ENCODE measurements at regions not wholly inside any gene's neighbourhood (a gene's known extent, or its start where the extent isn't known, plus 50 kb on each side); places are given as distances from the start of the nearest gene placed in this dataset.

GRCh38 chr14:104376202-104377140, 203.1 kb upstream of the C14orf180 start:
- Histone ChIP-seq H3K27ac (no peak overlapping the region), H3K27me3 (peaks cover 0 to 42% of the 10 kb centered on the region in 2 donors), H3K4me3 (no peak overlapping the region), H3K4me1 (no peaks in the 10 kb centered on the region), H3K36me3 (no peaks in the 10 kb centered on the region), H3K9me3 (peaks cover 0 to 18% (median 0%) of the 10 kb centered on the region in 3 donors)
- TF ChIP-seq, protein P1, sequence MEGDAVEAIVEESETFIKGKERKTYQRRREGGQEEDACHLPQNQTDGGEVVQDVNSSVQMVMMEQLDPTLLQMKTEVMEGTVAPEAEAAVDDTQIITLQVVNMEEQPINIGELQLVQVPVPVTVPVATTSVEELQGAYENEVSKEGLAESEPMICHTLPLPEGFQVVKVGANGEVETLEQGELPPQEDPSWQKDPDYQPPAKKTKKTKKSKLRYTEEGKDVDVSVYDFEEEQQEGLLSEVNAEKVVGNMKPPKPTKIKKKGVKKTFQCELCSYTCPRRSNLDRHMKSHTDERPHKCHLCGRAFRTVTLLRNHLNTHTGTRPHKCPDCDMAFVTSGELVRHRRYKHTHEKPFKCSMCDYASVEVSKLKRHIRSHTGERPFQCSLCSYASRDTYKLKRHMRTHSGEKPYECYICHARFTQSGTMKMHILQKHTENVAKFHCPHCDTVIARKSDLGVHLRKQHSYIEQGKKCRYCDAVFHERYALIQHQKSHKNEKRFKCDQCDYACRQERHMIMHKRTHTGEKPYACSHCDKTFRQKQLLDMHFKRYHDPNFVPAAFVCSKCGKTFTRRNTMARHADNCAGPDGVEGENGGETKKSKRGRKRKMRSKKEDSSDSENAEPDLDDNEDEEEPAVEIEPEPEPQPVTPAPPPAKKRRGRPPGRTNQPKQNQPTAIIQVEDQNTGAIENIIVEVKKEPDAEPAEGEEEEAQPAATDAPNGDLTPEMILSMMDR (IDR thresholded peaks at IDR 0.05): no peak
- DNase-seq: no peak
- intact Hi-C loops (cut with DNase I; ENCODE audit: low total_unique reads): no loop called here

- no peaks in the 10 kb centered on the region for H3K36me3 ChIP-seq
- DNase-seq: no peak
- no peaks in the 10 kb centered on the region for H3K4me1 ChIP-seq
- H3K27me3 ChIP-seq: peaks cover 0 to 38% of the 10 kb centered on the region in 2 donors
- peaks cover 0 to 14% (median 0%) of the 10 kb centered on the region in 3 donors for H3K9me3 ChIP-seq
- H3K27ac ChIP-seq: no peak overlapping the region
- H3K4me3 ChIP-seq: no peak overlapping the region
- intact Hi-C loops (cut with DNase I; ENCODE audit: low total_unique reads): no loop called here
- TF ChIP-seq, protein P1 (IDR thresholded peaks at IDR 0.05): no peak
These were observed 202.3 kb upstream of the C14orf180 start for GRCh38 chr14:104377256-104377655.

DNA sequence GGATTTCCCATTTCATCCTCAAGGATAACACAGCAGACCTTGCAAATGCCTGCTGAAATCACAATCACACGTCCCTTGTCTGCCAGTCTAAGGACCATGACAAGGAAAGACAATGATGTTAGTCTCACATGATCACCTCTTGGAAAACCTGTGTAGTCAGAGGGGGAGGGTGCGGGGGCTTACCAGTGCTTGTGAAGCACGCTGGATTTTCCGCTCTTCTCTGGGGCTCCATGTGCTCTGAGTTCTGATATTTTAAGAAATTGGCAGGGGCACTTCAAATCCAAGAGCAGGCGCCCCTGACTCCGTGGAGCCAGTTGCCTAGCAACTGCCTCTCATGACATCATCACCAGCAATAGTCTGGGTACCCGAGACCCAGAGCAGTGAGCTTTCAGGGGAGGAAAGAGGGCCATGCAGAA, 200.9 kb upstream of the C14orf180 start:
- TF ChIP-seq, protein P1 (IDR thresholded peaks at IDR 0.05): no peak
- Histone ChIP-seq H3K36me3 (no peaks in the 10 kb centered on the region), H3K9me3 (peaks cover 0 to 14% (median 0%) of the 10 kb centered on the region in 3 donors), H3K4me1 (no peaks in the 10 kb centered on the region), H3K27me3 (peaks cover 0 to 38% of the 10 kb centered on the region in 2 donors), H3K4me3 (no peak overlapping the region), H3K27ac (no peak overlapping the region)
- DNase-seq: no peak
- intact Hi-C loops (cut with DNase I; ENCODE audit: low total_unique reads): no loop called here

DNA sequence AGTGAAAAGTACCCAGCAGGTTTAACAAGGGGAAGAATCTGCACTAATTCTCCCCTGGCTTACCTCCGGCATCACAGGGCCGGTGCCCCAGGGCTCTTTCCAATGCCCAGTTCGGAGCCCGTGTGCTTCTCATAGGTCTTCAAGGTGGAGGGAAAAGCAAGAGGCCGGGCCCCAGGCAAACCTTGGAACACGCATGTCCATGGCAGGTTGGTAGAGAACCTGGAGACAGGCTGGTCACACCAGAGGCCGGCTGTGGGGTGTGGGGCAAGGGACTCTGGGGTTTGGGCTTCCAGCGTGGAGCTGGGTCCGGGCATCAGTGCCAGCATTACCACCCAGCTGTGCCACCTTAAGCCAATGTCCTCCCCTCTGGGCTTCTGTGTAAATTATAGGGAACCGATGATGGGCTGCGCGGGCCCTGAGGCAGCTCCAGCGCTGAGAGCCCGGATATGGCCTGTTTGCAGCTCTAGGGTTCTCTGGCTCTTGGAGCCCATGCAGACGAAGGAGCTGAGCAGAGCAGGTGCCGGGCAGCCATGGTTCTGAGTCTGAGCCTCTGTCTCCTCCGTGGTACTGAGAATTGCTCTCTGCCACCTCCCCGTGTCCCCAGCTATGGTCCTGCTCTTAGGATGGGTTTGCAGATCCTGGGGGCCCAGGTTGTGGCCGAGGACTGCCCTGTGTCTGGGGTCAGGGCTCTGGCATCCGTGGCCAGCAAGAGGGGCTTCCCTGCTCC, 197.0 kb upstream of the C14orf180 start:
- H3K27me3 ChIP-seq: peaks cover 0 to 58% of the 10 kb centered on the region in 2 donors
- peaks cover 0 to 14% (median 0%) of the 10 kb centered on the region in 3 donors for H3K9me3 ChIP-seq
- intact Hi-C loops (cut with DNase I; ENCODE audit: low total_unique reads): no loop called here
- TF ChIP-seq, protein P1 (IDR thresholded peaks at IDR 0.05): no peak
- H3K36me3 ChIP-seq: no peaks in the 10 kb centered on the region
- DNase-seq: peak in 1 of 2 donors; percentile 48
- H3K27ac ChIP-seq: no peak overlapping the region
- H3K4me3 ChIP-seq: no peak overlapping the region
- no peaks in the 10 kb centered on the region for H3K4me1 ChIP-seq

GRCh38 chr14:104383088-104383995, 196.2 kb upstream of the C14orf180 start:
- peak; percentile 3 to 48 for DNase-seq
- H3K4me3 ChIP-seq: no peak overlapping the region

More at GRCh38 chr14:104383088-104383995, 196.2 kb upstream of the C14orf180 start:
- H3K36me3 ChIP-seq: no peaks in the 10 kb centered on the region
- TF ChIP-seq, protein P1 (IDR thresholded peaks at IDR 0.05): no peak
- intact Hi-C loops (cut with DNase I; ENCODE audit: low total_unique reads): no loop called here
- H3K4me1 ChIP-seq: no peaks in the 10 kb centered on the region
- H3K27me3 ChIP-seq: peaks cover 0 to 58% of the 10 kb centered on the region in 2 donors
- H3K9me3 ChIP-seq: peaks cover 0 to 14% (median 0%) of the 10 kb centered on the region in 3 donors
- no peak overlapping the region for H3K27ac ChIP-seq

Measured in tibial artery (tissue), 4 donors.